ENCODE measurements at regions not wholly inside any gene's neighbourhood (a gene's known extent, or its start where the extent isn't known, plus 50 kb on each side); places are given as distances from the start of the nearest gene placed in this dataset.

DNA sequence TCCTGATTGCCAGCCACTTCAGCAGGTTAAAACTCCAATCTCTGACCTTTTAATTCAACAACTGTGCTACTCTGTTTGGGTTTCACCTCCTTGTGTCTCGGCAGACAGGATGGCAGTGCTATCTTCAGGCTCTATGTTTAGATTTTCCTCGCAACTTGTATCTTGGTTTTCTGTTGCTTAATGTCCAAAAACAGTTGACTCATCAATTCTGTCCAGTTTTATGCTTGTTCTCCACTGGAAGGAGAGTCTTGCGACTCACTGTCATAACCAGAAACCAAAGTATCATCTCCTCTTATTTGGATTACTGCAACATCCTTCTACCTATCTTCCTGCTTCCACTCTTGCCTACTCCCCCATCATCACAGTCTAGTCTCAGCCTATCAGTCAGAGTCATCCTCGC is 130.9 kb upstream of the ADAMTS16 start:
- no peak overlapping the region for H3K4me3 Mint-ChIP-seq
- no peak for ATAC-seq
- H3K27me3 Mint-ChIP-seq (ENCODE audit: low read depth), result no peaks in the 10 kb centered on the region
- no peaks in the 10 kb centered on the region for H3K36me3 Mint-ChIP-seq (ENCODE audit: insufficient read depth)
- peaks cover 12% of the 10 kb centered on the region for H3K9me3 Mint-ChIP-seq
- DNase-seq, result no peak
- no peaks in the 10 kb centered on the region for H3K4me1 Mint-ChIP-seq (ENCODE audit: low read depth)

DNA sequence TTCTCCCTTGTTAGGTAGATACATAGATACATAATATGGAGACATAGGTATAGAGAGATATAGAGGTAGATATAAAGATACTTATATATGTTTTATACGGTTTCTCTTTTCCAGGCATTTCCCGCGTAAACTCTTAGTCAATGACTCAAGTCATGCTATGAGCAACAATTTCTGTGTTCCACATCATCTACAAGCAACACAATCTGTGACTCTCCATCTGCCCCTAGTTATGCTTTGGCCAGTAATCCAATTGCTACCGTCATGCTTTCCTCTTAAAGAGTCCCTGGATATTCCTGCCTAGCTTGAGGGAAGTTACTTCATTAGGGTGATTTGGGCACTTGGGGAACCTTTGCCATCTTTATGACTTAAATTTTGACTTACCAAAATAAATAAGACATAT is 129.0 kb upstream of the ADAMTS16 start:
- H3K9me3 Mint-ChIP-seq, result peaks cover 12% of the 10 kb centered on the region
- no peaks in the 10 kb centered on the region for H3K4me1 Mint-ChIP-seq (ENCODE audit: low read depth)
- no peaks in the 10 kb centered on the region for H3K36me3 Mint-ChIP-seq (ENCODE audit: insufficient read depth)
- H3K4me3 Mint-ChIP-seq, result no peak overlapping the region
- no peak for DNase-seq
- H3K27me3 Mint-ChIP-seq (ENCODE audit: low read depth), result no peaks in the 10 kb centered on the region
- ATAC-seq, result no peak

DNA sequence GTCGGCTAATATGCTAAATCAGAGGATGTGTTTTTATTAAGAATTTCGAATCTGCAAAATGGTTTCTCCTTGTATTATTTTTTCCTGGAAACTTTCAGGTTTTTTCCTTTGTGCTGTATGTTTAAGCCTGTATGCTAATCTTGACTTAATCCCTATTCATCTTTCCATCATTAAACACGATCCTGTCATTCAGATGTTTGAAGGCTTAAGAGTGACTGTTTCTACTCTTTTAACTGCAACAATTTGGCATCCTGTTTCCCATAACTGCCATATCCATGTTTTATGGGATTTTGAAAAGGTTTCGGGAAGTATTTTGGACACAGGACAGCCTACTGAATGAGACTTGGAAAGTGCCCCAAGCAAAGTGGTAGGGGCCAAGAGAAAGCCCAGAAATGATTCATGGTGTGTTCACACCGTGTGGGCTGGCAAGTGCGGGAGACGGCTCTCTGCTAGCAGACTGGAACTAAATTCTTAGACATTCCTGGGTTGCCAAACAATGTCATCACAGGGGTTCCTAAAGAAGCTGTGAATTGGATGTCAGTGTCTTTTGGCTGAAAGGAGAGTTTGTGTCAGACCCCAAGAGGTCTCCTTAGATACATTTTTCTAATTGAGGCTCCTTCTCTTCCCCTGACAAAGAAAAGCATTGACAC is 125.4 kb upstream of the ADAMTS16 start:
- DNase-seq (no peak), ATAC-seq (no peak)
- Mint-ChIP-seq H3K4me1 (ENCODE audit: low read depth) (no peaks in the 10 kb centered on the region), H3K36me3 (ENCODE audit: insufficient read depth) (no peaks in the 10 kb centered on the region), H3K4me3 (no peak overlapping the region), H3K27me3 (ENCODE audit: low read depth) (no peaks in the 10 kb centered on the region), H3K9me3 (peaks cover 11% of the 10 kb centered on the region)

DNA sequence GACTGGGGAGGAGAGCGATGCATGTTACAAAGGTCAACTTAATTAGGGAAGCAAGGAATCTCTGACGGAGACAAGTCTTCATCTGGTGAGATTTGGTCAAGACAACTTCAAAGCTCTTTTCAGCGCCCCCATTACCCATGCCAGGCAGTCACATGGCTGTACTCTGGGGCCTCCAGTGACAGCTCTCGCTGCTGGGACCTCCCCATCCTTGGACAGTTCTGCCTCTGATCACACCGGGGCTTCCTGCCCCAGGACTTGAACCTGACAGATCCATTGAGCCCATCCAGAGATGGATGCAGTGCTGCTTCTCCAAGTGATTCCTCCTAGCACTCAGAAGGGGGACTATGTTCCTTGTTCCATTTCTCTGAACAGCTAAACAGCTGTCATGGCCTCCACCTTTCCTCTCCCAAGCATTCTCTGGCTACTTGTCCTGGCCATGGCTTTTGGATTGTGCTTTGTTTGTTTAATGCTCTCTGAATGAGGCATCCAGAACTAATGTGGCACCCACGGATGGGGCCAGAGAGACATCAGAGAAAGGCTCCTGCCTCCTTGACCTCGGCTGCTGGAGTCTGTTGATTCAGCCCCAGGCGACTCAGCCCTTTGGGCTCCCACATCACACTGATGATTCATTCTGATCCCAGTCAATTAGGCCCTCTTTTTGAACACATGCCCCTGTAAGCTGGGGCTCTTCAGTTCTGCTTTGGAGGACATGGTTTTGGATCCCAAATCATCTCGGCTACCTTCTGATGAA is 122.1 kb upstream of the ADAMTS16 start:
- Mint-ChIP-seq H3K4me1 (ENCODE audit: low read depth) (no peaks in the 10 kb centered on the region), H3K36me3 (ENCODE audit: insufficient read depth) (no peaks in the 10 kb centered on the region), H3K9me3 (peaks cover 8% of the 10 kb centered on the region), H3K27me3 (ENCODE audit: low read depth) (no peaks in the 10 kb centered on the region), H3K4me3 (no peak overlapping the region)
- DNase-seq (no peak), ATAC-seq (no peak)

DNA sequence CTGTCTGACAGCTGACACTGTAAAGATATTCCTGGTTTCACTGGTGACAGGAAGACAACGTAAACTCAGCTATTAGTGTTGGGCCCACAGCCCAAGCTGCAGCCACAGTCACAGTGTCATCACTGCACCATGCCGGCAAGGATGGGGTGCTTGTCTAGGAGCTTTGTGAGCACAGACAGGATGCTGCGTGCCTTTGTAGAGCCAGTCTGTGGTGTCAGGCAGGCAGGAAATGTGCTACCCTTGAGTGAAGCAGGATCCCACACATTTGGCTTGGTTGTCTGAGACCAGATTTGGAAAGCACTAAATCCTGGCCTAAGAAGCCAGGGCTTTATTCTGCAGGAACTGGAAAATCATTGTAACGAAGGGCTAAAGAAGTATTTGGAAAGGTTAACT is 121.6 kb upstream of the ADAMTS16 start:
- Mint-ChIP-seq H3K27me3 (ENCODE audit: low read depth) (no peaks in the 10 kb centered on the region), H3K4me3 (no peak overlapping the region), H3K4me1 (ENCODE audit: low read depth) (no peaks in the 10 kb centered on the region), H3K9me3 (peaks cover 5% of the 10 kb centered on the region), H3K36me3 (ENCODE audit: insufficient read depth) (no peaks in the 10 kb centered on the region)
- no peak for ATAC-seq
- no peak for DNase-seq

DNA sequence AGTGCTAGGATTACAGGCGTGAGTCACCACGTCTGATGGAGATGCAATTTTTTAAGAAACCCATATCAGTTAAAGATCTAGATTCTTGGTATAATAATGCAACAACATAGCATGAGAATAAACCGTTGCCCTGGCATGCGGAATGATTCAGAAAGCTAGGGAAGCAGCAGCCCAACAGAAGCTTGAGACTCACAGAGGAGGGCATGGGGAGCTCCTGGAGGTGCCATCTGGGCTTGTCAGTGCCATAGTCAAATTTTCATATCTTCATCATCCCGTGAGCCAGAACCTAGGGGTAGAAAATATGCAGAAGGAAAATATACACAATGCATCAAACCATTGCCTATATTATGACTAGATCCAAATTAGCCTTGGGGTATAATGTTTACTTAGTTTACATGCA is 118.7 kb upstream of the ADAMTS16 start:
- ATAC-seq, result no peak
- DNase-seq, result no peak
- no peaks in the 10 kb centered on the region for H3K36me3 Mint-ChIP-seq (ENCODE audit: insufficient read depth)
- H3K4me3 Mint-ChIP-seq, result no peak overlapping the region
- peaks cover 2% of the 10 kb centered on the region for H3K4me1 Mint-ChIP-seq (ENCODE audit: low read depth)
- no peaks in the 10 kb centered on the region for H3K27me3 Mint-ChIP-seq (ENCODE audit: low read depth)
- peaks cover 13% of the 10 kb centered on the region for H3K9me3 Mint-ChIP-seq

DNA sequence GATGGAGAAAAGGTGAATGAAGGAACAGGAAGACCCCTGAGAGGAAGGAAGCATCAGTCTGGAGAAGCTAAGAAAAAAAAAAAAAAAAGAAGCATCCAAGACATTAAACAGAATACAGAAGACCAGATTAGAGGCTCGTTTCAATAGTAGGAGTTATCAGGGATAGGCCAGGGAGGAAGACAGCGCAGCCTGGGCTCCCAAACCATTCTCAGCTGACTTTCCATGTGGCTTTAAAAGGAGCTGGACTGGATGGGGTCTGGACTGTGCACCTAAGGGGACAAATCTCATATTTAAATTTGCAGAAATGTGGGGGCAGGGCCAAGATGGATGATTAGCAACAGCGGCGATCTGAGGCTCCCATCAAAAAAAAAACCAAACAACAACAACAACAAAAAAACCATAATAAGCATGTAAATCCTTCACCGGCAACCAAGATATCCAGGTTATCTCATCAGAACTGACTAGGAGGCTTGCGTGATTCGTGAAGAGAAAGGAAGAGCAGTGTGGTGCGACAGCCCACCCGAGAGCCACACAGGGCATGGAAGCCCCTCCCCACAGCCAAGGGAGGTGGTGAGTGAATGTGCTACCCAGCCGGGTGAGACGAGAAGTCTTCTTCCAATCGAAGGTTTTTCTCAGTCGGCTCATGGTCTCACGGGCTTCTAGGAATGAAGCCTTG is 114.9 kb upstream of the ADAMTS16 start:
- Mint-ChIP-seq H3K4me3 (no peak overlapping the region), H3K27me3 (ENCODE audit: low read depth) (no peaks in the 10 kb centered on the region), H3K9me3 (peaks cover 8% of the 10 kb centered on the region), H3K36me3 (ENCODE audit: insufficient read depth) (no peaks in the 10 kb centered on the region), H3K4me1 (ENCODE audit: low read depth) (peaks cover 2% of the 10 kb centered on the region)
- DNase-seq (no peak), ATAC-seq (no peak)

DNA sequence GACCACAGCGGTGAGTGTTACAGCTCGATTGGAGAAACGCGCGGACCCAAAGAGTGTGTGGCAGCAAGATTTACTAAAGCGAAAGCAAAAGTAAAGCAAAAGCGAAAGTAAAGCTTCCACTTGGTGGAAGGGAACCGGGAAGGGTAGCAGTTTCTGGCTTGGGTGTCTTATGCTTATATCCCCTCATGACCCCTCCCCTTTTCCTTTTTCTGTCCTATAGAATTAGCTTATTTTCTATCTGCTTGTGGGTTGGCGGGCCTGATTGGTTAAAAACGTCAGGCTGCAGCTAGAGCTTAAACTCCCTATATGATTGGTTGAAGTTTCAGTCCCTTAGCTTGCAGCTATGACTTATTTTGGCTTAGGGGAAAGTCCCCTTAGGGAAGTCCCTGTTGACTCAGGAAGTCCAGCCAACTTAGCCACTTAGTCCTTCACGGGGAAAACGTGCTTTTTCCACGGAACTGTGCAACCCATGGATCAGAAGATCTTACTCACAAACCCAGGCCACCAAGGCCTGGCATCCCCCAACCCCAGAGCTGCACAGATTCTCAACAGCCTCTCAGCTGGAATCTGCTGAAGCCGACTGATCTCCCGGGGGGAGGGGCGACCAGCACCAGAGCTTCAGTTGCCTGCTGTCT is 114.2 kb upstream of the ADAMTS16 start:
- DNase-seq (no peak), ATAC-seq (peak in 1 of 2 donors; percentile 43)
- Mint-ChIP-seq H3K4me3 (no peak overlapping the region), H3K36me3 (ENCODE audit: insufficient read depth) (no peaks in the 10 kb centered on the region), H3K27me3 (ENCODE audit: low read depth) (no peaks in the 10 kb centered on the region), H3K9me3 (peaks cover 8% of the 10 kb centered on the region), H3K4me1 (ENCODE audit: low read depth) (peaks cover 2% of the 10 kb centered on the region)

DNA sequence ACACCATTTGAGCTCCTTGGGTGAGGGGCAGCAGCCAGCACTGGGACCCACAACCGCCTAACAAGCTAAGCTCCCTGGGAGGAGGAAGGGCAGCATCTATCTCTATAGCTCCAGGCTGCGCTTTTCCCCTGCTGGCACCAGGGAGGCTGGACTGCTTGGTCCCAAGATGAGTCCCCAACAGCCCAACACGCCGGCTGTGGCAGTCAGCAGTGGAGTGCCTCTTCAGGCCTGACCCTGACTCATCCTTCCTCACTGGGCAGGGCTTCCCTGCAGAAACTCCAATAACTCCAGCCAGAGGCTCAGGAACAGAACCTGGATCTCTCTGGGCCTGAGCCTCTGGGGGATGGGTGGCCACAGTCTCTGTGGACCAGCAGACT is 113.7 kb upstream of the ADAMTS16 start:
- no peaks in the 10 kb centered on the region for H3K36me3 Mint-ChIP-seq (ENCODE audit: insufficient read depth)

DNA sequence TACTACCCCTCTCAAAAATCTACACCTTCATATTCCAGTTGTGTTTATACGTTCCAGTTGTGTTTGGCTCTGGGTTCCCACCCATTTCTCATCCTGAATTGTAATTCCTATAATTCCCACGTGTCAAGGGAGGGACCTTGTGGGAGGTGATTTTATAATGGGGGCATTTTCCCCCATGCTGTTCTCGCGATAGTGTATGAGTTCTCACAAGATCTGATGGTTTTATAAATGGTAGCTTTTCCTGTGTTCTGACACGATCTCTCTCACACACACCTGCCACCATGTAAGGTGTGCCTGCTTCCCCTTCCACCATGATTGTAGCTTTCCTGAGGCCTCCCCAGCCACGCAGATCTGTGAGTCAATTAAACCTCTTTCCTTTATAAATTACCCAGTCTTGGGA is 108.5 kb upstream of the ADAMTS16 start:
- H3K9me3 Mint-ChIP-seq, result peaks cover 5% of the 10 kb centered on the region
- no peak for DNase-seq
- H3K4me1 Mint-ChIP-seq (ENCODE audit: low read depth), result no peaks in the 10 kb centered on the region
- no peak for ATAC-seq
- no peaks in the 10 kb centered on the region for H3K36me3 Mint-ChIP-seq (ENCODE audit: insufficient read depth)
- no peak overlapping the region for H3K4me3 Mint-ChIP-seq
- H3K27me3 Mint-ChIP-seq (ENCODE audit: low read depth), result no peaks in the 10 kb centered on the region

More for the DNA sequence above, 113.7 kb upstream of the ADAMTS16 start:
- DNase-seq, result no peak
- Mint-ChIP-seq H3K4me3 (no peak overlapping the region), H3K9me3 (peaks cover 8% of the 10 kb centered on the region), H3K27me3 (ENCODE audit: low read depth) (no peaks in the 10 kb centered on the region), H3K4me1 (ENCODE audit: low read depth) (peaks cover 2% of the 10 kb centered on the region)
- ATAC-seq, result peak in 1 of 2 donors; percentile 27

DNA sequence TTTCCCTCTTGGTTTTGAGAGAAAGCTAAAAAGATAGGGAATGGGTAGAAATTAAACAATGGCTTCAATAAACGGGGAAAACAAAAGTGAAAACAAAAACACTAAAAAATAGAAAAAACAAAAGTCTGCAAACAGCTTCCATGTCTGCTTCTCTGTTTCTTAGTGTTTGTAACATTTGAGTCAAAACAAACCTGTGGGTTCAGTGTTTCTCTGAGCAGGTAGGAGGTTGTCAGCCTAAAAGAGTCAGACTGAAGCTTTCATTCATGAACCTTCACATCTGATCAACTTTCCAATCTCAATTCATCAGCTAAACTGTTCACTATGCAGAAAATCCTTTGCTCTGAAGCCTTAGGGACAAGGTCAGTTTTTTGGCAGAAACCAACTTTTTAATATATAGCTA is 102.5 kb upstream of the ADAMTS16 start:
- Mint-ChIP-seq H3K27me3 (ENCODE audit: low read depth) (no peaks in the 10 kb centered on the region), H3K36me3 (ENCODE audit: insufficient read depth) (no peaks in the 10 kb centered on the region), H3K4me1 (ENCODE audit: low read depth) (no peaks in the 10 kb centered on the region), H3K9me3 (no peaks in the 10 kb centered on the region), H3K4me3 (no peak overlapping the region)
- DNase-seq, result no peak
- ATAC-seq, result no peak

DNA sequence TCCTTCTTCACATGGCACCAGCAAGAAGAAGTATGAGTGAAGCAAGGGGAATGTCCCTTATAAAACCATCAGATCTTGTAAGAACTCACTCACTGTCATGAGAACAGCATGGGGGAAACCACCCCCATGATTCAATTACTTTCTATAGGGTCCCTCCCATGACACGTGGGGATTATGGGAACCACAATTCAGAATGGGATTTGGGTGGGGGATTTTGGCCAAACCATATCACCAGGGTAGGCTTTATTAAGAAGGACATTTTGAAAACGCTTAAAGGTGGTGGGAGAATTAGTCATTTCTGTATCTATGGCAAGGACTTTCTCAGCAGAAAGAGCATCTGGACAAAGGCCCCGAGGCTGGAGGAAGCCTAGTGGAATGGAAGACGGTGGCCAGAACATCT is 100.2 kb upstream of the ADAMTS16 start:
- Mint-ChIP-seq H3K9me3 (no peaks in the 10 kb centered on the region), H3K36me3 (ENCODE audit: insufficient read depth) (no peaks in the 10 kb centered on the region), H3K4me1 (ENCODE audit: low read depth) (no peaks in the 10 kb centered on the region), H3K27me3 (ENCODE audit: low read depth) (no peaks in the 10 kb centered on the region), H3K4me3 (no peak overlapping the region)
- ATAC-seq, result no peak
- DNase-seq, result no peak

DNA sequence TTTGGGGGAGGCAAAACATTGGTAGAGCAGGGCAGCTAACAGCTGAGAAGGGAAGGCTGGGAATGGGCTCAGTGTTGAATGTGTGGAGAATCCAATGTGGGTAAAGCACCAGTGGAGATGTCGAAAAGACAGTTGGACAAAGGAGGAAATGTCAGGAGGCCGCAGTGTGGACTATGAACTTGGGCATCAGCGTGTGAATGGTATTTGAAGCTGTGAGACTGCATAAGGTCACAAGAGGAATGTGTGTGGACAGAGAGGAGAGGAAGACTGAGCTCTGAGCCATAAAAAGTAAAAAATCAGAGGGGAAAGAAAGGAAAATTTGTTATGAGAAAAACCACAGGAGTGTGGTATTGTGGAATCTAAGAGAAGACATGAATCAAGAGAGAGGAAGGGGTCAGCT is 99.4 kb upstream of the ADAMTS16 start:
- no peak for ATAC-seq
- Mint-ChIP-seq H3K9me3 (no peaks in the 10 kb centered on the region), H3K27me3 (ENCODE audit: low read depth) (no peaks in the 10 kb centered on the region), H3K4me1 (ENCODE audit: low read depth) (no peaks in the 10 kb centered on the region), H3K36me3 (ENCODE audit: insufficient read depth) (no peaks in the 10 kb centered on the region), H3K4me3 (no peak overlapping the region)
- DNase-seq, result no peak

DNA sequence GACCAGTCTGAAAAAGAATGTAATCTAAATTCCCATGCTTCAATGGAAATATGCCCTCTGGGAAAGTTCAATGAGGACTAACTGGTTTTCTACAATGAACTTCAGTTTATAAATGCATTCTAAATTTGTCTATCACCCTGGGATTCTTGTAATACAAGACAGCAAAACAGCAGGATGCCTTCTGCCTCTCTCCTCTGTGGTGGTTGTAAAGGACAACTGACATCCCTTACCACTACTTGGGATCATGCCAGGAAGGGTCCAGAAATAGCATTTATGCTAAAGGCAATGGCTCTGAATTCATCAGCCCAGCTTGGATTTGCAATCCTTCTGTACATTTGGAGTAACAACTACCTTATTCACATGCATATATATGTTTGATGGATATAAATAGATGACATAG is 97.3 kb upstream of the ADAMTS16 start:
- Mint-ChIP-seq H3K36me3 (ENCODE audit: insufficient read depth) (no peaks in the 10 kb centered on the region), H3K4me3 (no peak overlapping the region), H3K9me3 (no peaks in the 10 kb centered on the region), H3K27me3 (ENCODE audit: low read depth) (no peaks in the 10 kb centered on the region), H3K4me1 (ENCODE audit: low read depth) (no peaks in the 10 kb centered on the region)
- DNase-seq, result no peak
- ATAC-seq, result no peak
